D721Med (cell line): ENCODE measurements at regions not wholly inside any gene's neighbourhood (a gene's known extent, or its start where the extent isn't known, plus 50 kb on each side); places are given as distances from the start of the nearest gene placed in this dataset.
A peak's percentile ranks its signal among the peaks of the same experiment; 100 is the strongest.

ENCODE experiments used
- DNase-seq: peaks from one replicate; pipeline ENCODE4 v3.0.0; 2011; ENCODE audit warnings: low spot score; ENCODE audit not compliant: insufficient read length
- FAIRE-seq: peaks from 2 replicates; lab custom pipeline; 2011; peaks lifted over from hg19 to GRCh38; lab: Jason Lieb, UNC
- TF ChIP-seq, protein P1 (sequence below): IDR thresholded peaks from 2 replicates; pipeline ENCODE4 v1.5.1; 2012; ENCODE audit warnings: mild to moderate bottlenecking, control low read depth; ENCODE audit not compliant: insufficient read depth; ENCODE audit errors: missing control alignments

- FAIRE-seq: no peak
- TF ChIP-seq, protein P1, sequence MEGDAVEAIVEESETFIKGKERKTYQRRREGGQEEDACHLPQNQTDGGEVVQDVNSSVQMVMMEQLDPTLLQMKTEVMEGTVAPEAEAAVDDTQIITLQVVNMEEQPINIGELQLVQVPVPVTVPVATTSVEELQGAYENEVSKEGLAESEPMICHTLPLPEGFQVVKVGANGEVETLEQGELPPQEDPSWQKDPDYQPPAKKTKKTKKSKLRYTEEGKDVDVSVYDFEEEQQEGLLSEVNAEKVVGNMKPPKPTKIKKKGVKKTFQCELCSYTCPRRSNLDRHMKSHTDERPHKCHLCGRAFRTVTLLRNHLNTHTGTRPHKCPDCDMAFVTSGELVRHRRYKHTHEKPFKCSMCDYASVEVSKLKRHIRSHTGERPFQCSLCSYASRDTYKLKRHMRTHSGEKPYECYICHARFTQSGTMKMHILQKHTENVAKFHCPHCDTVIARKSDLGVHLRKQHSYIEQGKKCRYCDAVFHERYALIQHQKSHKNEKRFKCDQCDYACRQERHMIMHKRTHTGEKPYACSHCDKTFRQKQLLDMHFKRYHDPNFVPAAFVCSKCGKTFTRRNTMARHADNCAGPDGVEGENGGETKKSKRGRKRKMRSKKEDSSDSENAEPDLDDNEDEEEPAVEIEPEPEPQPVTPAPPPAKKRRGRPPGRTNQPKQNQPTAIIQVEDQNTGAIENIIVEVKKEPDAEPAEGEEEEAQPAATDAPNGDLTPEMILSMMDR: no peak
- DNase-seq: no peak
These were observed 91.0 kb upstream of the ARHGAP32 start for GRCh38 chr11:129283141-129283540.

- DNase-seq: no peak
- no peak for FAIRE-seq
- TF ChIP-seq, protein P1: no peak
These were observed 90.5 kb upstream of the ARHGAP32 start for GRCh38 chr11:129282634-129283033.

DNA sequence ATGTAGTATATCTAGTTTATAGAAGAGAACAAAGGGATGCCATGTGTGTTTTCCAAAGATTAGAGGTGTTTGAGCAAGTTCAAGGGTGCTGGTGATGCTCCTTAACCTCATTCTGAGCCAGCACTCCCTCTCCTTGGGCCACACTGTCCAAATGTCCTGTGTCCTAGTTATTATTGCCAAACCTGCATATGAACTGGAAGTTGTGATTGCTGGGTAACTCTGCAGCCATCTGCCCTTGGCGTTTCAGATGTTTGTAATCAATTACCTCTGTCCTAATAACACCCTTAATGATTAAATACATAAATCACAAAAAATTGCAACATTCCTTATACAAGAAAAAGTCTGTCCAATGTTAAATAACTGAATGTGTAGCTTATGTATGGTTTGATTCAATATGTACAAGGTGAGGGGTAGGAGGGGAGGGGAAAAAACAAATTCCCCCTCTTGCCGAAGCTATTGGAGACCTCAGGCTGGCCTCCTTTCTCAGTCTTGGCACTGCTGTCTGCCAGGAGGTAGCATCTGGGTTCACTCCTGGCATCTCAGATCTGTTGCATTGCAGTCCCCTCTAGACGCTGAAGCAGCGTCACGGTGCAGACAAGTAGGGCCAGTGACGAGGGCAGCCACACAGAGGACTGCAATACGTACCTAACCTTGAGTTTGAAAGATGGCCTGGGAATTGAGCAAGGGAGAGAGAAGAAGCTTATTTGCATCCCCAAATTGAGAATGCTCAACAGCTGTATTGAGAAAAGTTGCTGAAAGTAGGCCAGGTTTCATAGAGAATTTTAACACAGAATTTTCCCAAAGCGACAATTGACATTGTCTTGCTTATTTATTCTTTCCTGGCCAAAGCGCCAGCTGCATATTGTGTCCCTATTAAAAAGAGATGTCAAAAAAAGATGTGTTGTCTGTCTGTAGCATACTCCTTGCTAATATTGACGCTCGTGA lies 89.6 kb upstream of the ARHGAP32 start:
- TF ChIP-seq, protein P1: no peak
- DNase-seq (no peak), FAIRE-seq (no peak)

DNA sequence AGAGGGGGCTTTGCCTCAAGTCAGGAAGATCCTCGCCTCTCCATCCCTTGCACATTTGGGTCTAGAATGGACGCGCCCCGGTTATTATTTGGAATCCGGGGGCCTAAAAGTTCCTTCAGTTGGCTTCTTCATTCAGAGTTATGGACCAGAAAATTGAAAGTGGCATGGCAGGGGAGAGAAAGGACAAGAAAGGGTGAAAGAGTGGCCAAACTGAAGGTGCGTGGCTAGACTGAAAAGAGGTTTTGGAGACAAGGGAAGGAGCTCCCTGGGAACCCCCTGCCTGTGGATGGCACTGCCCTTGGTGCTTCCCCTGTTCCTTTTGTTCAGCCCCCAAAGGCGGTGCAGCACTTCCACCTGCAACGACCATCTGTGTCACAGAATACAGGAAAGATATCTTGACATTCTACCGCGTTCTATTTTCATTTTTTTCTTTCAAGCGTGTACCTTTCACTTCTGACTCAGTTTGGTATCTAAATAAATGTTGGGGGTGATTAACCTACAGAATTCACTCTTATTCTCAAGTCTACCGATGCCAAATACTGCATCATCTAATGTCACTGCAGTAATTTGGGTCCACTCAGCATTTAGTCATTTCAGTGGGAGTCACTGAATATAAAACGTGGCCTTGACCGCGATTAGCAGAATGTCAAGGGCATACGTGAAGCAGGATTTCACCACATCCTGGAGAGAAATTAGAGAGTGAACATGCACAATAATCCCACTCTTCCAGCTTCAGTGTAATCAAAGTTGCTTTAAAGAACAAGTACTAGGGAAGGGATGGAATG lies 88.1 kb upstream of the ARHGAP32 start:
- DNase-seq (no peak), FAIRE-seq (no peak)
- TF ChIP-seq, protein P1: no peak

DNA sequence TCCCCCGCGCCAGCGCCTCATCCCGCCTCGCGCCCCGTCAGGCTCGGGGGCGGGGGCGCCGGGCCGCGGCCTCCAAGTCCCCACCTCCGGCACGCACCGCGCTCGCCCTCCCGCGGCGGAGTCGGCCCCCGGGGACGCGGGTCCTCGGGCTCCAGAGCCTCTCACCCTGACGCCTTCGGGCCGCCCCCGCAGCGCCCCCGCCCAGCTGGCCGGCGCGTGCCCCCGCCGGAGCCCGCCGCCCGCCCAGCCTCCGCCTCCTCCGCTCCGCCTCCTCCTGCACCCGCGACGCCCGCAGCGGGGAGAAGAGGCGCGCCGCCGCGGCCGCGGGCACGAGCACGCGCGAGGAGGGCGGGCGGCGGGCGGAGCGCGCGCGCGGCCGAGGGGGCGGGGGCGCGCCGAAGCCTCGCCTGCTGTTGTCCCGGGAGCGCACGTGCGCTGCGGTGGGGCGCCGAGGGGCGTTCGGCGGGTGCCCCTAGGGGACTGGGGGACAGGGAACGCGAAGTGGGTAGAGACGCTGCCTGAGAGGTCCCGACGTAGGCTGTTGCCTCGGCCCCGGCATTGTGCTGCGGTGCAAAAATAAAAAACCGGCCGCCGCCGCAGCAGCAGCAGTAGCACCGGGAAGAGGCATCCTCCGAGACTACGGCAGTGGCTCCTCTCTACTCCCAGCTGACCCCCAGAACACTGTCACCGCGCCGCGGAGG lies 87.4 kb upstream of the ARHGAP32 start:
- DNase-seq (peak; percentile 45), FAIRE-seq (no peak)
- TF ChIP-seq, protein P1: peak; percentile 19

- TF ChIP-seq, protein P1: no peak
- DNase-seq (no peak), FAIRE-seq (no peak)
These were observed 86.6 kb upstream of the ARHGAP32 start for GRCh38 chr11:129278586-129279319.
